MG63 (cell line): ENCODE measurements at regions not wholly inside any gene's neighbourhood (a gene's known extent, or its start where the extent isn't known, plus 50 kb on each side); places are given as distances from the start of the nearest gene placed in this dataset.
"Not testable (repeated sequence)": the region's sequence is repeated elsewhere in the genome, so short reads cannot be mapped to it uniquely, and the experiment has no call there.

Source experiments
- DNase-seq: peaks from one replicate; pipeline ENCODE4 v3.0.0-alpha.2; 2020
- H3K27me3 ChIP-seq: fragments of 250-450 bp; sonication (Bioruptor Pico); 2 replicates; pipeline ENCODE4 v1.5.1; 2020; ENCODE audit warnings: mild to moderate bottlenecking, moderate library complexity
- H3K36me3 ChIP-seq: fragments of 250-450 bp; sonication (Bioruptor Pico); 2 replicates; pipeline ENCODE4 v1.5.1; 2020; ENCODE audit warnings: mild to moderate bottlenecking, moderate library complexity
- H3K4me3 ChIP-seq: fragments of 250-450 bp; sonication (Bioruptor Pico); 2 replicates; pipeline ENCODE4 v1.5.1; 2020; ENCODE audit warnings: mild to moderate bottlenecking, moderate library complexity
- H3K9me3 ChIP-seq: fragments of 250-450 bp; sonication (Bioruptor Pico); 2 replicates; pipeline ENCODE4 v1.5.1; 2020; ENCODE audit warnings: mild to moderate bottlenecking, moderate library complexity

DNA sequence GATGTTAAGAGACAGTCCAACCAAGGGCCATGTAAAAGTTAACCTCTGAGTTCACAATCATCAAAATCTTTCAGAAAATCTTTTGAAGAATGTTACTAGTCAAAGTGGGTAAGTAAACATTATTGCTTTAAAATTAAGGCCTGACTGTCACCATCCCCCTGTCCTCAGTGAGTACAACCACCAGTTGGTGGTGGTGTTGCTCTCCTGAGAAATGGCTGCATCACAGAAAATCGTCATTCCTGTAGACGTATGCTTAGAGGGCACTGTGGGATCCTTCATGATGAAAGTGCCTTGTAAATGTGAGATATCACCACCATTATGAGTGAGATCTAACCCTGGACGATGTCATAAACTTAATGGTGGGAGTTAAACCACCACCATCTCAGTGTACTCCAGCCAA is 451.2 kb downstream of the RPS29 start:
- Histone ChIP-seq H3K9me3 (no peaks in the 10 kb centered on the region), H3K27me3 (no peaks in the 10 kb centered on the region), H3K36me3 (no peaks in the 10 kb centered on the region), H3K4me3 (no peak overlapping the region)
- DNase-seq, result no peak

GRCh38 chr14:49121246-49121645 is 464.9 kb downstream of the RPS29 start:
- H3K27me3 ChIP-seq, result no peaks in the 10 kb centered on the region
- DNase-seq, result no peak
- H3K9me3 ChIP-seq, result no peaks in the 10 kb centered on the region
- H3K4me3 ChIP-seq, result no peak overlapping the region
- H3K36me3 ChIP-seq, result no peaks in the 10 kb centered on the region

DNA sequence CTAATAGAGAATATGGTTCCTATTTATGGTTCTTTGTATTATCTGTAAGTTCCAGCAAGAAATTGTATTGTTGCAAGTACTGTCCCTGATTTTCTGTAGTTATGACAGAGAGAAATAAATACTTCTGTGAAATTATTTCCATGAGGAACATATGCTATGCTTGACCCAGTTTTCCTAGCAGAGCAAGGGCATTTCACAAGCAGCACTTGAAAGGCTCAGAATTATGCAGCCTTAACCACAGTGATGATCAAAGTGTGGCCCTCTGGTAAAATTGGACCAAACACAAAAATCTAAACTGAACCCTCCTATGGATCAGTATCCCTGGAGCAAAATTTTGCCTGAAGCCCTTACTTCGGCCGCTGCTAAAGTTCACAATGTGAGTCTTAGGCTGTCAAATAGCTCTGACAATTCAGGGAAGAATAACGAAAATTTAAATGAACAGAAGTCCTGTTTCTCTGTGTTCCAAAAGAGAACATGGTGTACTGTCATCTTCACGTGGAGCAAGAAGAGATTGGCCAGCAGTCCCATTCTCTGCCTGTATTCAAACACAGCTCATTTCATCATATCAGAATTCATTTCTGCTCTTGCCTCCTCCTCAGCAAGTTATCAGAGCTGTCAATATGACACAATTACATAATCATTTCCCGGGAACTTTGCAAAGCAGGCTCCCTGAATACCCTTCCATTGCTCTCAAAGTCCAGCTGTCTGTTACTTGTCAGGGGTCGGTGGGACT is 471.9 kb downstream of the RPS29 start:
- no peak overlapping the region for H3K4me3 ChIP-seq
- DNase-seq, result no peak
- H3K9me3 ChIP-seq, result no peaks in the 10 kb centered on the region
- H3K27me3 ChIP-seq, result no peaks in the 10 kb centered on the region
- H3K36me3 ChIP-seq, result no peaks in the 10 kb centered on the region

- no peaks in the 10 kb centered on the region for H3K27me3 ChIP-seq
- no peaks in the 10 kb centered on the region for H3K36me3 ChIP-seq
- no peak overlapping the region for H3K4me3 ChIP-seq
- H3K9me3 ChIP-seq, result no peaks in the 10 kb centered on the region
- DNase-seq, result no peak
Observed at GRCh38 chr14:49106741-49107667, 479.2 kb downstream of the RPS29 start.

DNA sequence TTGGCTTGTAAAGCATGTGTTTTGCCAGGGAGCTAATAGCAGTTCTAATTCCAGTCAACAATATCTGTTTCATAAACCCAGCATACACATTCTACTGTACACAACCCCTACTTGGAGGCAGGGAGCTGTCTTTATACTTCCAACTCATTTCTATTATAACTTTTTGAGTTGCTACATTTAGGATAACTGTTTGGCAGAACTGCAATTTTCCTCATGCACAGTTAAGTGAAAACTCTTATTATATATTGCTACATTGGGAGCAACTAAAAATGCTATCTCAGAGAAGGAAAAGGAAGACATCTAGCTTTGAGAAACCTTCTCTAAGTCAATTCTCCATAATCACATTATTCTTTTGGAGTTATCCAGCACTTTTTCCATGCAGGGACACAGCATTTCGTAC is 480.2 kb downstream of the RPS29 start:
- Histone ChIP-seq H3K36me3 (no peaks in the 10 kb centered on the region), H3K27me3 (no peaks in the 10 kb centered on the region), H3K9me3 (no peaks in the 10 kb centered on the region), H3K4me3 (no peak overlapping the region)
- no peak for DNase-seq

GRCh38 chr14:49105512-49105911 is 480.7 kb downstream of the RPS29 start:
- no peaks in the 10 kb centered on the region for H3K27me3 ChIP-seq
- H3K9me3 ChIP-seq, result no peaks in the 10 kb centered on the region
- DNase-seq, result no peak
- H3K36me3 ChIP-seq, result no peaks in the 10 kb centered on the region
- no peak overlapping the region for H3K4me3 ChIP-seq

GRCh38 chr14:49092345-49092744 is 493.8 kb downstream of the RPS29 start:
- H3K9me3 ChIP-seq, result no peaks in the 10 kb centered on the region
- H3K36me3 ChIP-seq, result no peaks in the 10 kb centered on the region
- DNase-seq, result no peak
- no peak overlapping the region for H3K4me3 ChIP-seq
- no peaks in the 10 kb centered on the region for H3K27me3 ChIP-seq

- no peaks in the 10 kb centered on the region for H3K27me3 ChIP-seq
- no peak overlapping the region for H3K4me3 ChIP-seq
- no peak for DNase-seq
- no peaks in the 10 kb centered on the region for H3K9me3 ChIP-seq
- no peaks in the 10 kb centered on the region for H3K36me3 ChIP-seq
Observed at GRCh38 chr14:49089107-49089506, 497.1 kb downstream of the RPS29 start.

DNA sequence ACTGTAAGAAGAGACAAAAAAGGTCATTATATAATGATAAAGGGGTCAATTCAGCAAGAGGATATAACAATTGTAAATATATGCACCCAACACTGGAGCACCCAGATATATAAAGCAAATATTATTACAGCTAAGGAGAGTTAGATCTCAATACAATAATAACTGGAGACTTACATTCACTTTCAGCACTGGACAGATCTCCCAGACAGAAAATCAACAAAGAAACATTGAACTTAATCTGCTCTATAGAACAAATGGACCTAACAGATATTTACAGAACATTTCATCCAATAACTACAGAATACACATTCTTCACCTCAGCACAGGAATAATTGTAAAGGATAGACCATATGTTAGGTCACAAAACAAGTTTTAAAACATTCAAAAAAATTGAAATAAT is 512.9 kb downstream of the RPS29 start:
- not testable (repeated sequence) for H3K36me3 ChIP-seq, H3K4me3 ChIP-seq, H3K27me3 ChIP-seq, DNase-seq, H3K9me3 ChIP-seq

- Histone ChIP-seq H3K9me3 (no peaks in the 10 kb centered on the region), H3K4me3 (no peak overlapping the region), H3K27me3 (no peaks in the 10 kb centered on the region), H3K36me3 (no peaks in the 10 kb centered on the region)
- DNase-seq, result no peak
Observed at GRCh38 chr14:49058511-49058910, 527.7 kb downstream of the RPS29 start.

GRCh38 chr14:49057838-49058510 is 528.2 kb downstream of the RPS29 start:
- no peak for DNase-seq
- no peak overlapping the region for H3K4me3 ChIP-seq
- no peaks in the 10 kb centered on the region for H3K27me3 ChIP-seq
- no peaks in the 10 kb centered on the region for H3K9me3 ChIP-seq
- no peaks in the 10 kb centered on the region for H3K36me3 ChIP-seq

DNA sequence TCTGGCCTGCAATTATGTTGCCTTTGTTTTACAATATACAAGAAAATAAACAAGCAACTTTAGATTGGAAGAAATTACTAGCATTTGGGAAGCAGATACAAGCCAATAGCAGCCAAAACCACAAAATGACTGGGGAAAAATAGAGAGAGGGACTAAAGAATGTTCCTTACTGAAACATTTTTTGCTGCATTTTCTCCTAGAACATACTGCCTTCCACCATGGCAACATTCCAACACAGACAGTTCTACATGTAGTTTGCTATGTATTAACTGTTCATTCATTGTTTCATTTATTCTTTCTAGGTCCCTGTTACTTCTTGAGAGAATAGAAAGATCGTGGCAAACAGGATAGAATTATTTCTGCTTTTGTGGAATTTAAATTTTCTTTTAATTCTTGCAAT is 530.2 kb downstream of the RPS29 start:
- DNase-seq, result no peak
- Histone ChIP-seq H3K36me3 (no peaks in the 10 kb centered on the region), H3K4me3 (no peak overlapping the region), H3K9me3 (no peaks in the 10 kb centered on the region), H3K27me3 (no peaks in the 10 kb centered on the region)

- DNase-seq, result peak; percentile 21
- Histone ChIP-seq H3K9me3 (no peaks in the 10 kb centered on the region), H3K36me3 (no peaks in the 10 kb centered on the region), H3K4me3 (no peak overlapping the region), H3K27me3 (no peaks in the 10 kb centered on the region)
Observed at GRCh38 chr14:49052521-49052920, 533.7 kb downstream of the RPS29 start.

DNA sequence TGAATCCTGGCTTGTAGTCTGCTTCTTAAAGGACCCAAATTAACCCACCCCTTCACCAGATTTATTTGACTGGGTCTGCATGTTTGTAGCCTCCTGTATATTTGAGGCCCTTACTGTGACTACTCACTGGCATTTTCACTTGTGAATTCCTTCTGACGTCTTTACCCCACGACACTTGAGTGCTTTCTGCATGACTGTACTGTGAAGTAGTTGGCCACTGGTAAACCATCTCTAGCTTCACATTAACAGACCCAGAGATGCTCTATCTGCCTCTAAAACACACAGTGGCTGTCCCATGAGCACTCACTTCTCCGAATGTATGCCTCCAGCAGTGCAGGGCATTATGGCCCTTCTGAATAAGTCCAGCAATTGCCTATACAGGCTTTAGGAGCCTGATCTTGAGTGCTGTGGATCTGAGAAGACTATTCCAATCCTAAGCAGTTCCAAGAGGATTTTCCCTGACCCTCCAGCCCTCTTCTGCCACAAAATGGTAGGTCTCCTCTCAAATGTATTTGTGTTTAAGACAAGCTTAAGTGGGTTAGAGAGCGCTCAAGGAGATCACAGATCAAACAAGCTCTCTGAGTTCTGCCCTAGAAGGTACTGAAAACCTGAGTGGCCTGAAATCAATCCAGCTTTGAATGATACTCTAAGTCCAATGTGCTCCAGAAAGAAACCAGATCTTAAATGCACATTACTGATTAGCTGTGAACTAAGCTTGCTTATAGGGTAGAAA is 534.7 kb downstream of the RPS29 start:
- no peak for DNase-seq

GRCh38 chr14:49050822-49051221 is 535.4 kb downstream of the RPS29 start:
- Histone ChIP-seq H3K4me3 (no peak overlapping the region), H3K27me3 (no peaks in the 10 kb centered on the region), H3K36me3 (no peaks in the 10 kb centered on the region), H3K9me3 (no peaks in the 10 kb centered on the region)
- DNase-seq, result peak; percentile 23

More for the DNA sequence above, 534.7 kb downstream of the RPS29 start:
- no peaks in the 10 kb centered on the region for H3K9me3 ChIP-seq
- H3K27me3 ChIP-seq, result no peaks in the 10 kb centered on the region
- no peaks in the 10 kb centered on the region for H3K36me3 ChIP-seq
- no peak overlapping the region for H3K4me3 ChIP-seq

- Histone ChIP-seq H3K9me3 (no peaks in the 10 kb centered on the region), H3K36me3 (no peaks in the 10 kb centered on the region), H3K4me3 (no peak overlapping the region), H3K27me3 (no peaks in the 10 kb centered on the region)
- DNase-seq, result no peak
Observed at GRCh38 chr14:49049711-49050110, 536.5 kb downstream of the RPS29 start.

- H3K4me3 ChIP-seq, result no peak overlapping the region
- no peaks in the 10 kb centered on the region for H3K27me3 ChIP-seq
- no peak for DNase-seq
- H3K36me3 ChIP-seq, result no peaks in the 10 kb centered on the region
- no peaks in the 10 kb centered on the region for H3K9me3 ChIP-seq
Observed at GRCh38 chr14:49044981-49045380, 541.2 kb downstream of the RPS29 start.
